ENCODE measurements at regions not wholly inside any gene's neighbourhood (a gene's known extent, or its start where the extent isn't known, plus 50 kb on each side); places are given as distances from the start of the nearest gene placed in this dataset.

- 54% methylated on average over 12 of the region's 13 CpGs for WGBS (ENCODE audit: insufficient coverage)
- H4K20me1 ChIP-seq (ENCODE audit: insufficient read depth, low read length), result no peaks in the 10 kb centered on the region
- Mint-ChIP-seq H3K4me3 (peak overlapping the region in 1 of 2 donors; percentile 36), H3K27ac (peak overlapping the region; percentile 87 to 93 (median 90)), H3K27me3 (ENCODE audit: low read depth in 3 of 3) (peaks cover 0 to 2% (median 0%) of the 10 kb centered on the region in 3 donors), H3K36me3 (no peaks in the 10 kb centered on the region), H3K9me3 (peaks cover 0 to 2% (median 0%) of the 10 kb centered on the region in 7 donors), H3K4me1 (peaks cover 93% of the 10 kb centered on the region)
- H3K79me2 ChIP-seq (ENCODE audit: insufficient read depth, low read length), result no peaks in the 10 kb centered on the region
- peak overlapping the region; percentile 26 for H3K4me2 ChIP-seq (replicated peaks; ENCODE audit: extremely low read depth, low read length, poor library complexity, severe bottlenecking)
- intact Hi-C loops (cut with micrococcal nuclease), result loop anchor here (2.0 to 10.0 kb wide), 5 partner anchors 32 to 132 kb away; no protein-coding TSS in a partner anchor
- H3K4me1 ChIP-seq (ENCODE audit: control insufficient read depth in 1 of 2, insufficient read depth in 2 of 2, low read length in 2 of 2), result peaks cover 77 to 88% of the 10 kb centered on the region in 2 donors
- no peaks in the 10 kb centered on the region for H3K36me3 ChIP-seq (replicated peaks in 1 of 2; ENCODE audit: control insufficient read depth in 1 of 2, insufficient read depth in 2 of 2, low read length in 2 of 2)
- peak overlapping the region in 1 of 3 experiments; percentile 45 for H3K4me3 ChIP-seq (replicated peaks in 1 of 3; ENCODE audit: low read depth in 2 of 3, low read length in 3 of 3)
- DNase-seq, result peak; percentile 75 to 96 (median 94)
- peak overlapping the region; percentile 38 for H3K9ac ChIP-seq (ENCODE audit: insufficient read depth, low read length, poor library complexity, severe bottlenecking)
- TF ChIP-seq, protein P1, sequence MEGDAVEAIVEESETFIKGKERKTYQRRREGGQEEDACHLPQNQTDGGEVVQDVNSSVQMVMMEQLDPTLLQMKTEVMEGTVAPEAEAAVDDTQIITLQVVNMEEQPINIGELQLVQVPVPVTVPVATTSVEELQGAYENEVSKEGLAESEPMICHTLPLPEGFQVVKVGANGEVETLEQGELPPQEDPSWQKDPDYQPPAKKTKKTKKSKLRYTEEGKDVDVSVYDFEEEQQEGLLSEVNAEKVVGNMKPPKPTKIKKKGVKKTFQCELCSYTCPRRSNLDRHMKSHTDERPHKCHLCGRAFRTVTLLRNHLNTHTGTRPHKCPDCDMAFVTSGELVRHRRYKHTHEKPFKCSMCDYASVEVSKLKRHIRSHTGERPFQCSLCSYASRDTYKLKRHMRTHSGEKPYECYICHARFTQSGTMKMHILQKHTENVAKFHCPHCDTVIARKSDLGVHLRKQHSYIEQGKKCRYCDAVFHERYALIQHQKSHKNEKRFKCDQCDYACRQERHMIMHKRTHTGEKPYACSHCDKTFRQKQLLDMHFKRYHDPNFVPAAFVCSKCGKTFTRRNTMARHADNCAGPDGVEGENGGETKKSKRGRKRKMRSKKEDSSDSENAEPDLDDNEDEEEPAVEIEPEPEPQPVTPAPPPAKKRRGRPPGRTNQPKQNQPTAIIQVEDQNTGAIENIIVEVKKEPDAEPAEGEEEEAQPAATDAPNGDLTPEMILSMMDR (IDR thresholded peaks at IDR 0.05), result no peak
- H2AFZ ChIP-seq (ENCODE audit: insufficient read depth, low read depth, low read length, poor library complexity, severe bottlenecking), result no peak overlapping the region
- peak overlapping the region; percentile 26 to 78 for H3K27ac ChIP-seq (ENCODE audit: low read depth in 1 of 2, low read length in 2 of 2)
- no peaks in the 10 kb centered on the region for H3K9me3 ChIP-seq (replicated peaks in 1 of 2; ENCODE audit: control insufficient read depth in 1 of 2, insufficient read depth in 1 of 2, low read length in 2 of 2)
- no peaks in the 10 kb centered on the region for H3K27me3 ChIP-seq (ENCODE audit: control insufficient read depth in 2 of 2, insufficient read depth in 2 of 2, low read length in 2 of 2)
Observed at GRCh38 chr1:229024528-229025130, 246.3 kb upstream of the RAB4A start.

DNA sequence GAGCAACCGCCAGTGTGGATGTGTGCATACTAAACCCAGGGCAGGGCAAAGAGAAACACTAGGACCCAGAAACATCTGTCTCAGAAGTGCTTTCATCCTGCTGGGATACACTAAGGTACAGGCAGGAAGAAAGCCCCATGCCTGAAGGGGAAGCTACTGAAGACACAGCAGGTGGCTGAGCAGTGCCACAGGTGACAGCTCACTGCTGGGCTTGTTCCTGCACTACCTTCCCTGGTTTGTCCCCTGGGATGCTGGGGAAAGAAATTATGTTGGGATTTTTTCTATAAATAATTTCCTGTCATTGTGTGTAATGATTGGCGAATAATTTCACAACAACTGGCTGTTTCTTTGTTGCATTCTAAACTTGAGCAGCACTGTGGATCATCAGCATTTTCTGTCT, 245.3 kb upstream of the RAB4A start:
- H3K27me3 Mint-ChIP-seq (ENCODE audit: low read depth in 3 of 3), result no peaks in the 10 kb centered on the region
- intact Hi-C loops (cut with micrococcal nuclease), result loop anchor here (2.0 to 10.0 kb wide), 5 partner anchors 33 to 131 kb away; no protein-coding TSS in a partner anchor
- H3K4me1 Mint-ChIP-seq, result peaks cover 93% of the 10 kb centered on the region
- no peaks in the 10 kb centered on the region for H3K9me3 ChIP-seq (replicated peaks in 1 of 2; ENCODE audit: control insufficient read depth in 1 of 2, insufficient read depth in 1 of 2, low read length in 2 of 2)
- H3K79me2 ChIP-seq (ENCODE audit: insufficient read depth, low read length), result no peaks in the 10 kb centered on the region
- H3K36me3 ChIP-seq (replicated peaks in 1 of 2; ENCODE audit: control insufficient read depth in 1 of 2, insufficient read depth in 2 of 2, low read length in 2 of 2), result no peaks in the 10 kb centered on the region
- H3K4me2 ChIP-seq (replicated peaks; ENCODE audit: extremely low read depth, low read length, poor library complexity, severe bottlenecking), result no peak overlapping the region
- H4K20me1 ChIP-seq (ENCODE audit: insufficient read depth, low read length), result no peaks in the 10 kb centered on the region
- no peaks in the 10 kb centered on the region for H3K36me3 Mint-ChIP-seq
- 83% methylated on average over 1 of the region's 2 CpGs for WGBS (ENCODE audit: insufficient coverage)
- peak overlapping the region; percentile 54 to 93 (median 90) for H3K27ac Mint-ChIP-seq
- no peaks in the 10 kb centered on the region for H3K27me3 ChIP-seq (ENCODE audit: control insufficient read depth in 2 of 2, insufficient read depth in 2 of 2, low read length in 2 of 2)
- H3K4me1 ChIP-seq (ENCODE audit: control insufficient read depth in 1 of 2, insufficient read depth in 2 of 2, low read length in 2 of 2), result peaks cover 85 to 97% of the 10 kb centered on the region in 2 donors
- TF ChIP-seq, protein P1 (IDR thresholded peaks at IDR 0.05), result no peak
- peak overlapping the region in 1 of 2 donors; percentile 78 for H3K27ac ChIP-seq (ENCODE audit: low read depth in 1 of 2, low read length in 2 of 2)
- no peak overlapping the region for H2AFZ ChIP-seq (ENCODE audit: insufficient read depth, low read depth, low read length, poor library complexity, severe bottlenecking)
- H3K9ac ChIP-seq (ENCODE audit: insufficient read depth, low read length, poor library complexity, severe bottlenecking), result no peak overlapping the region
- peak overlapping the region in 1 of 3 experiments; percentile 5 for H3K4me3 ChIP-seq (replicated peaks in 1 of 3; ENCODE audit: low read depth in 2 of 3, low read length in 3 of 3)
- H3K9me3 Mint-ChIP-seq, result peaks cover 0 to 2% (median 0%) of the 10 kb centered on the region in 7 donors
- H3K4me3 Mint-ChIP-seq, result no peak overlapping the region
- no peak for DNase-seq

Data from CD14-positive monocyte (primary cell).